HEK293 (cell line): ENCODE measurements at regions not wholly inside any gene's neighbourhood (a gene's known extent, or its start where the extent isn't known, plus 50 kb on each side); places are given as distances from the start of the nearest gene placed in this dataset.

Experiments
- ATF2 ChIP-seq: fragments of 450-650 bp; formaldehyde crosslinking; IDR thresholded peaks from 2 replicates; pipeline ENCODE4 v1.5.1; 2016; ENCODE audit warnings: missing biosample characterization, missing genetic modification characterization, low read depth
- BCL11A ChIP-seq: fragments of 450-650 bp; formaldehyde crosslinking; IDR thresholded peaks from 2 replicates; pipeline ENCODE4 v1.5.1; 2016; ENCODE audit warnings: low read depth, missing biosample characterization, missing genetic modification characterization
- RBAK ChIP-seq: fragments of 450-650 bp; formaldehyde crosslinking; IDR thresholded peaks from 2 replicates; pipeline ENCODE4 v1.5.1; 2016; ENCODE audit warnings: missing biosample characterization, missing genetic modification characterization
- SALL2 ChIP-seq: fragments of 450-650 bp; formaldehyde crosslinking; IDR thresholded peaks from 2 replicates; pipeline ENCODE4 v1.5.0; 2017; ENCODE audit warnings: missing biosample characterization, mild to moderate bottlenecking, missing genetic modification characterization, borderline replicate concordance
- YY1 ChIP-seq: fragments of 450-650 bp; formaldehyde crosslinking; IDR thresholded peaks from 2 replicates; pipeline ENCODE4 v1.5.1; 2018; ENCODE audit warnings: missing biosample characterization, missing genetic modification characterization
- ZNF426 ChIP-seq: fragments of 450-650 bp; formaldehyde crosslinking; IDR thresholded peaks from 2 replicates; pipeline ENCODE4 v1.5.1; 2017; ENCODE audit warnings: missing biosample characterization, missing genetic modification characterization, mild to moderate bottlenecking, inconsistent platforms, moderate library complexity
- ZNF600 ChIP-seq: fragments of 450-650 bp; formaldehyde crosslinking; IDR thresholded peaks from 2 replicates; pipeline ENCODE4 v1.5.1; 2016; ENCODE audit warnings: missing biosample characterization, missing genetic modification characterization
- ZNF660 ChIP-seq: fragments of 450-650 bp; IDR thresholded peaks from 2 replicates; pipeline ENCODE4 v1.5.1; 2018; ENCODE audit warnings: missing biosample characterization, mild to moderate bottlenecking, missing genetic modification characterization
- ZNF692 ChIP-seq: fragments of 450-650 bp; formaldehyde crosslinking; IDR thresholded peaks from 2 replicates; pipeline ENCODE4 v1.5.1; 2016; ENCODE audit warnings: missing biosample characterization, missing genetic modification characterization
- TF ChIP-seq, protein P1 (sequence below): fragments of 450-650 bp; formaldehyde crosslinking; IDR thresholded peaks from 2 replicates; pipeline ENCODE4 v1.5.1; 2017; ENCODE audit warnings: missing biosample characterization, mild to moderate bottlenecking, missing genetic modification characterization, moderate library complexity
- TF ChIP-seq, protein P2 (sequence below): fragments of 450-650 bp; formaldehyde crosslinking; IDR thresholded peaks from 2 replicates; pipeline ENCODE4 v1.5.1; 2016; ENCODE audit warnings: missing biosample characterization, missing genetic modification characterization

DNA sequence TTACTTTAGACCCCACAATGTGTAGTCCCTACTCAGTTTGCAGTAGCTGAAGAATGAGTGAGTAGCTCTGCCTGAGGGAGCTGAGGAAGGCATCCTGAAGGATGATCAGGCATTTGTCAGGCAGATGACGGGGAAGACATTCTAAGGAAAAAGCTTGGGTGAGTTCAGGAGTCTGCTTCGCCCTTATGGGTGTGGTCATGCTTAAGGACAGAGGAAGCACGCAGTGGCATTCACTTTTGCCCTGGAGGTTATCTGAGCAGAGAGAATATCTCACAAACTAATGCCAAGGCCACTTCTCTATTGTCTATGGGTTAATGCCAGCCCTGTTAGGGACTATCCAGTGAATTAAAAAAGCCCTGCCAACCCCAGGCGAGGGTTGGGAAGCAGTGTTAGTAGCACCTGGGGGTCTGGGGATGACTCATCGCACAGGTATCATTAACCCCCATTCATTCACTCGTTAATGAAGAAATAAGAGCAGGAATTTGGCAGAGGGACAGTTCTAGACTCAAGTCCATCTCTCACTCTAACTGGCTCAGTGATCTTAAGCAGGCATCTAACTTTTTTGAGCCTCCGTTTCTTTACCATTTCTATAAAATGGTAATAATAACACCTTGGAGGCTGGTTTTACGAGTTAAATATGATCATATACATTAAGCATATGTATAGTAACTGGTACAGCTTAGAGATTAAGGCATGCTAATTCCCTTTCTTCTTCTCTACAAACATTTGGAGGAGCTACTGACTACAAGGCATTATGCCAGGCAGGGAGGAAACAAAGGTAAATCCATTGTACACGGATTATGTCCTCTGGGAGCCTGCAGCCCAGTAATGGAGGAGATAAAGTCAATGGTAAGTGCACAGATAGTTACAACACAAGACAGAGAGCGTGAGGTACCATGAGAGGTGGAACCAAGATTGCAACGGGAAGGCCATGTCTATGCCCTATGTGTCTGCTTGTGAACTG, 93.2 kb upstream of the AKIRIN2 start:
- TF ChIP-seq, protein P1, sequence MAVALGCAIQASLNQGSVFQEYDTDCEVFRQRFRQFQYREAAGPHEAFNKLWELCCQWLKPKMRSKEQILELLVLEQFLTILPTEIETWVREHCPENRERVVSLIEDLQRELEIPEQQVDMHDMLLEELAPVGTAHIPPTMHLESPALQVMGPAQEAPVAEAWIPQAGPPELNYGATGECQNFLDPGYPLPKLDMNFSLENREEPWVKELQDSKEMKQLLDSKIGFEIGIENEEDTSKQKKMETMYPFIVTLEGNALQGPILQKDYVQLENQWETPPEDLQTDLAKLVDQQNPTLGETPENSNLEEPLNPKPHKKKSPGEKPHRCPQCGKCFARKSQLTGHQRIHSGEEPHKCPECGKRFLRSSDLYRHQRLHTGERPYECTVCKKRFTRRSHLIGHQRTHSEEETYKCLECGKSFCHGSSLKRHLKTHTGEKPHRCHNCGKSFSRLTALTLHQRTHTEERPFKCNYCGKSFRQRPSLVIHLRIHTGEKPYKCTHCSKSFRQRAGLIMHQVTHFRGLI, result no peak
- TF ChIP-seq SALL2, result no peak
- no peak for TF ChIP-seq YY1 (tag by site-specific recombination)
- no peak for TF ChIP-seq ZNF692 (tag by site-specific recombination)
- TF ChIP-seq BCL11A (tag by site-specific recombination), result no peak
- no peak for TF ChIP-seq ATF2 (tag by site-specific recombination)
- TF ChIP-seq ZNF600 (tag by site-specific recombination), result no peak
- TF ChIP-seq, protein P2, sequence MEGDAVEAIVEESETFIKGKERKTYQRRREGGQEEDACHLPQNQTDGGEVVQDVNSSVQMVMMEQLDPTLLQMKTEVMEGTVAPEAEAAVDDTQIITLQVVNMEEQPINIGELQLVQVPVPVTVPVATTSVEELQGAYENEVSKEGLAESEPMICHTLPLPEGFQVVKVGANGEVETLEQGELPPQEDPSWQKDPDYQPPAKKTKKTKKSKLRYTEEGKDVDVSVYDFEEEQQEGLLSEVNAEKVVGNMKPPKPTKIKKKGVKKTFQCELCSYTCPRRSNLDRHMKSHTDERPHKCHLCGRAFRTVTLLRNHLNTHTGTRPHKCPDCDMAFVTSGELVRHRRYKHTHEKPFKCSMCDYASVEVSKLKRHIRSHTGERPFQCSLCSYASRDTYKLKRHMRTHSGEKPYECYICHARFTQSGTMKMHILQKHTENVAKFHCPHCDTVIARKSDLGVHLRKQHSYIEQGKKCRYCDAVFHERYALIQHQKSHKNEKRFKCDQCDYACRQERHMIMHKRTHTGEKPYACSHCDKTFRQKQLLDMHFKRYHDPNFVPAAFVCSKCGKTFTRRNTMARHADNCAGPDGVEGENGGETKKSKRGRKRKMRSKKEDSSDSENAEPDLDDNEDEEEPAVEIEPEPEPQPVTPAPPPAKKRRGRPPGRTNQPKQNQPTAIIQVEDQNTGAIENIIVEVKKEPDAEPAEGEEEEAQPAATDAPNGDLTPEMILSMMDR (tag by site-specific recombination), result no peak
- no peak for TF ChIP-seq ZNF426 (tag by site-specific recombination)
- no peak for TF ChIP-seq ZNF660
- TF ChIP-seq RBAK (tag by site-specific recombination), result no peak
